Adrenal gland (tissue), 9 donors: ENCODE measurements at regions not wholly inside any gene's neighbourhood (a gene's known extent, or its start where the extent isn't known, plus 50 kb on each side); places are given as distances from the start of the nearest gene placed in this dataset.

Experiments
- DNase-seq, 7 donors: peaks; one replicate each; pipeline ENCODE4 v3.0.0-alpha.2; 2019 to 2020
- H3K27ac ChIP-seq, 5 donors: fragments of 200-600 bp; sonication (generic) in 4 of 5; 1 replicate in 3 of 5; 2 replicates in 2 of 5; pipeline versions ENCODE4 v1.5.1 to v1.8.0; 2016 to 2020; ENCODE audit warnings: mild to moderate bottlenecking in 1 of 5
- H3K27me3 ChIP-seq: fragments of 200-600 bp; 2 replicates; pipeline ENCODE4 v1.8.0; 2021
- H3K36me3 ChIP-seq, 2 donors: fragments of 200-600 bp; replicated peaks in 1 of 2; 1 replicate in 1 of 2; 2 replicates in 1 of 2; pipeline versions ENCODE4 v1.5.1 to v1.8.0; 2018 to 2022
- H3K4me1 ChIP-seq, 2 donors: fragments of 200-600 bp; replicated peaks in 1 of 2; 1 replicate in 1 of 2; 2 replicates in 1 of 2; pipeline versions ENCODE4 v1.5.1 to v1.8.0; 2018 to 2021
- H3K4me3 ChIP-seq, 4 donors: fragments of 200-600 bp; sonication (generic) in 3 of 4; one replicate each; pipeline ENCODE4 v1.5.1; 2016 to 2018
- H3K9me3 ChIP-seq, 3 donors: fragments of 200-600 bp; sonication (generic) in 1 of 3; replicated peaks in 1 of 3; 1 replicate in 2 of 3; 2 replicates in 1 of 3; pipeline versions ENCODE4 v1.5.1 to v1.8.0; 2016 to 2021
- CTCF ChIP-seq, 6 experiments: fragments of 450-650 bp in 4 of 6; fragments of 200-600 bp in 2 of 6; sonication (generic) in 1 of 6; IDR thresholded peaks; 1 replicate in 5 of 6; 2 replicates in 1 of 6; pipeline versions ENCODE4 v1.5.1 to v1.8.0; 2016 to 2021; ENCODE audit warnings: antibody characterized with exemption in 6 of 6, mild to moderate bottlenecking in 2 of 6, moderate library complexity in 1 of 6
- POLR2A ChIP-seq, 2 donors: fragments of 450-650 bp; IDR thresholded peaks; one replicate each; pipeline ENCODE4 v1.6.1; 2017; ENCODE audit warnings: antibody characterized with exemption in 2 of 2, mild to moderate bottlenecking in 2 of 2, moderate library complexity in 1 of 2
- WGBS, 4 donors: extraction: QIAGEN DNeasy Blood & Tissue Kit in 2 of 4; methylation state at CpG; one replicate each; pipeline versions ENCODE4 v1.1.5 to v1.1.7; 2013 to 2017; 5-methylcytosine and 5-hydroxymethylcytosine counted together
- intact Hi-C, 2 donors: fragments of 100-400 bp; cut with DNase I; formaldehyde crosslinking; loops; one replicate each; pipeline versions ENCODE4 v1.14.1 to v1.15.0; 2022 to 2023
- donor health status: healthy with polysubstance abuse.
- donor health status: Bipolar disorder and iron deficiency.
- donor health status: DM: yes; HTN: yes; CAD: no.
- donor health status: DM: no; HTN: no; CAD: no.
- donor health status: DM: no; HTN: no; CAD: no.

DNA sequence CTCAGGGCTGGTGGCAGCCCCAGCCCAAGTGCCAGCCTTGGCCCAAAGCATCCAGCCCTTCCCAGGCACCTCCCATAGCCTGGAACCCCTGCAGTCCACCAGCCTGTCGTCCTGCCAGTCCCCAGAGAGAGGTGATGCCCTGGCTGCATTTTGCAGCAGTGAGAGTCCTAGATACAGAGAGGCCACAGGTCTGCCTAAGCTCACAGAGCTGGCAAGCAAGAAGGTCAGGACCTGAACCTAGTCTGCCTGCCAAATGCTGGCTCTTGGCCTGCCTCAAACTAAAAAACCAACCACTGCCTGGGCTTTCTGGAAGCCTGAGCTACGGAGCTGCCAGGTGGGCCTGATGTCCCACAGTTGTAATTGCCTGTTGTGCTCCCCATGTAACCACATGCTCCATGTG lies 164.9 kb downstream of the PHETA1 start:
- intact Hi-C loops = no loop called here
- no peak for DNase-seq
- Histone ChIP-seq H3K4me3 (no peak overlapping the region), H3K9me3 (no peaks in the 10 kb centered on the region), H3K27ac (no peak overlapping the region), H3K27me3 (peaks cover 26% of the 10 kb centered on the region), H3K36me3 (no peaks in the 10 kb centered on the region), H3K4me1 (no peaks in the 10 kb centered on the region)
- WGBS, 4 donors = 50 to 67% (median 61%) methylated on average over 1 to 2 of the region's 2 CpGs; no CpG with 5 or more reads in 1 of the 4 donors
- TF ChIP-seq CTCF (IDR thresholded peaks at IDR 0.05) (no peak), POLR2A (IDR thresholded peaks at IDR 0.05) (no peak)

GRCh38 chr12:111203446-111203845 lies 165.4 kb downstream of the PHETA1 start:
- TF ChIP-seq CTCF (IDR thresholded peaks at IDR 0.05) = no peak
- no peak for TF ChIP-seq POLR2A (IDR thresholded peaks at IDR 0.05)
- no peak for DNase-seq
- Histone ChIP-seq H3K4me1 (no peaks in the 10 kb centered on the region), H3K9me3 (no peaks in the 10 kb centered on the region), H3K36me3 (no peaks in the 10 kb centered on the region), H3K27ac (no peak overlapping the region), H3K27me3 (peaks cover 26% of the 10 kb centered on the region), H3K4me3 (no peak overlapping the region)
- intact Hi-C loops = no loop called here
- 70 to 80% (median 75%) methylated on average over 4 of the region's 4 CpGs for WGBS, 4 donors

DNA sequence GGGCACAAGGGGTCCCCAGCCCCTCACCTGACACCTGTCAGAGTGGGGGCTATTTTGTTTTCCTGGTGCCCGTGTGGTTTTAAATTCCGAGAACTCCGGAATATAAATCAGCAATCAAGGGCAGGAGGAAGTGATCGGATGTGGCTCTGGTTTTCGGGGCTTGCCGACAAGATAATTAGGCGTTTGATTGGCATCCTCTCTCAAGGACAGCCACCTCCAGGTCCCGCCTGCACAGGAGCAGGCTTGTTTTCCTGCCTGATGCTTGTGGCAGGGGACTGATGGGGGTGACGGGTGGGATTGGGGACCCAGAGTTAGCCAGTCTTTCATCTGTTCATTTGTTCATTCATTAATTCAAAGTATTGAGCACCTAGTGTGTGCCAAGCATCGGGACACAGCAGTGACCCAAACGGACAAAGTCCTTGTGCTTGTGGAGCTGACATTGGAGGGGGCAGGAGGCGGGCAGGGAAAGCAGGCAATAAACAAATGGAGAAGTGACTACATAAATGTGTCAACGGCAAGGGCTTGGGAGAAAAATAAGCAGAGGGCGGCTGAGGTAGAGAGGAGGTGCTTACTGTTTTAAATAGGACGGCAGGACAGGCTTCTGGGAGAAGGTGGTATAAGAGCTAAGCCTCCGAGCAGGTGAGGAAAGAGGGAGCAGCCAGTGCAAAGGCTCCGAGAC lies 166.5 kb downstream of the PHETA1 start:
- WGBS, 4 donors = 24 to 41% (median 40%) methylated on average over 14 to 17 of the region's 17 CpGs
- no peak for DNase-seq
- H3K27ac ChIP-seq = no peak overlapping the region
- TF ChIP-seq CTCF (IDR thresholded peaks at IDR 0.05) = no peak
- no peak for TF ChIP-seq POLR2A (IDR thresholded peaks at IDR 0.05)
- no peaks in the 10 kb centered on the region for H3K36me3 ChIP-seq
- no peaks in the 10 kb centered on the region for H3K4me1 ChIP-seq
- intact Hi-C loops = no loop called here
- H3K9me3 ChIP-seq = no peaks in the 10 kb centered on the region
- peaks cover 26% of the 10 kb centered on the region for H3K27me3 ChIP-seq
- H3K4me3 ChIP-seq = no peak overlapping the region

DNA sequence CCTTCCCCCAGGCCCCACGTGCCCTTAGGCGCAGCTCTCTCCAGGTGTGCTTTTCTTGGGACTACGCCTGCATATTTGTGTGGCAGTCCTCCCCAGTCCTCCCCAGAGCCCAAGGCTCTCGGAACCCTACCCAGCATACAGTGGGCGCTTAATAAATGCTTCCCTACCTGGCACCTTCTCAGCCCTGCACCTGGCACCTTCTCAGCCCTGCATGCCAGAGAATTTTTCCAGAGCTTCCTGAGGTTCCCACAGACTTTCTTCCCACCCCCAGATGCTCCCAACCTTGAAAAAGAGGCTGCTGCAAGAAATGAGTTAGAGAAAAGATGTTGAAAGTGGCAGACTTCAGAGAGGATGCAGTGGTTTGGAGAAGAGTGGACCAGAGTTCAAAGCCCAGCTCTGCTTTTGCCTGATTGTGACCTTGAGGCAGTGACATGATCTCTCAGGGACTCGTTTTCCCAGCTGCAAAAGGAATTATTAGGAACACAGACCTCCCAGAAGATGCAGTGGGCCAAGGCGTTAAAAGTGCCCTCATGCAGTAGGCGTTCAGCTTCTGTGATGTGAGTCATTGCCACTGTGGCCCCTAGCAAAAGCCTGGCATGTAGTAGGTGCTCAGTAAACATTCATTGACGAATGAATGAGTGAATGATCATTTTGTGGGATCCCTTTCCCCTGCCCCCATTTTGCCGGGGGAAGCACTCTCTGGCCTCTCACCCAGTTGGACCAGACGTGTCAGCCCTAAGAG lies 167.2 kb downstream of the PHETA1 start:
- TF ChIP-seq CTCF (IDR thresholded peaks at IDR 0.05) (no peak), POLR2A (IDR thresholded peaks at IDR 0.05) (no peak)
- Histone ChIP-seq H3K4me1 (no peaks in the 10 kb centered on the region), H3K4me3 (no peak overlapping the region), H3K36me3 (no peaks in the 10 kb centered on the region), H3K27ac (no peak overlapping the region), H3K27me3 (peaks cover 23% of the 10 kb centered on the region), H3K9me3 (no peaks in the 10 kb centered on the region)
- intact Hi-C loops = no loop called here
- WGBS, 4 donors = 56 to 61% (median 57%) methylated on average over 10 to 11 of the region's 11 CpGs
- no peak for DNase-seq
